Endothelial cell of umbilical vein (primary cell): ENCODE measurements at regions not wholly inside any gene's neighbourhood (a gene's known extent, or its start where the extent isn't known, plus 50 kb on each side); places are given as distances from the start of the nearest gene placed in this dataset.

Experiments used
- BruUV-seq: library from RNA; stranded (reverse); fragments of 400-500 nt; replicated peaks from 2 replicates; lab custom pipeline; 2021; lab: Mats Ljungman, UMichigan
- CTCF ChIA-PET: fragments of 300-600, 350-600 bp; sonication (Branson Sonifier 250); formaldehyde crosslinking; loops from one replicate; lab custom pipeline; 2021; ENCODE audit warnings: antibody characterized with exemption, inconsistent platforms; lab: Charles Lee
- POLR2A ChIA-PET: fragments of 300-600, 350-600 bp; sonication (Branson Sonifier 250); formaldehyde crosslinking; loops from one replicate; lab custom pipeline; 2021; ENCODE audit warnings: antibody characterized with exemption, inconsistent platforms; lab: Charles Lee
- DNase-seq: peaks from one replicate; pipeline ENCODE4 v3.0.0-alpha.2; 2011; ENCODE audit warnings: low read depth, low spot score
- FAIRE-seq: peaks from 2 replicates; lab custom pipeline; 2011; peaks lifted over from hg19 to GRCh38; lab: Jason Lieb, UNC
- H2AFZ ChIP-seq: 2 replicates; pipeline ENCODE4 v1.6.0; 2012; ENCODE audit warnings: low read depth, low read length, control low read depth, inconsistent platforms
- H3K27ac ChIP-seq: 2 replicates; pipeline ENCODE4 v1.5.1; 2011; ENCODE audit warnings: low read depth, mild to moderate bottlenecking, control low read depth, low read length, moderate library complexity; ENCODE audit not compliant: insufficient read depth
- H3K27me3 ChIP-seq, 2 experiments: 2 replicates each; pipeline versions ENCODE4 v1.6.0 to v1.6.1; 2011; ENCODE audit warnings: low read length in 2 of 2, mixed read lengths in 1 of 2; ENCODE audit not compliant: control insufficient read depth in 2 of 2, insufficient read depth in 2 of 2
- H3K36me3 ChIP-seq, 2 experiments: 2 replicates in 1 of 2; 3 replicates in 1 of 2; pipeline ENCODE4 v1.5.1; 2011; ENCODE audit warnings: low read length in 2 of 2, mild to moderate bottlenecking in 1 of 2, moderate library complexity in 1 of 2; ENCODE audit not compliant: control insufficient read depth in 2 of 2, insufficient read depth in 2 of 2; ENCODE audit errors: extremely low read depth in 1 of 2
- H3K4me1 ChIP-seq: 3 replicates; pipeline ENCODE4 v1.5.1; 2011; ENCODE audit warnings: mild to moderate bottlenecking, low read length; ENCODE audit not compliant: control insufficient read depth, insufficient read depth; ENCODE audit errors: extremely low read depth
- H3K4me2 ChIP-seq: 2 replicates; pipeline ENCODE4 v1.6.1; 2011; ENCODE audit warnings: low read length, control low read depth, mixed read lengths; ENCODE audit not compliant: insufficient read depth
- H3K4me3 ChIP-seq, 3 experiments: fragments of 200-600 bp in 1 of 3; sonication (generic), shearing (Covaris generic) in 1 of 3; replicated peaks in 1 of 3; 2 replicates each; pipeline ENCODE4 v1.5.1; 2011 to 2016; ENCODE audit warnings: control low read depth in 3 of 3, low read length in 3 of 3, mild to moderate bottlenecking in 2 of 3, inconsistent platforms in 1 of 3, low read depth in 1 of 3, moderate library complexity in 1 of 3; ENCODE audit not compliant: insufficient read depth in 1 of 3
- H3K79me2 ChIP-seq: 2 replicates; pipeline ENCODE4 v1.6.0; 2012; ENCODE audit warnings: low read length, inconsistent platforms; ENCODE audit not compliant: control insufficient read depth, insufficient read depth
- H3K9ac ChIP-seq: replicated peaks from 2 replicates; pipeline ENCODE3; 2011; ENCODE audit warnings: low read length, control low read depth; ENCODE audit not compliant: insufficient read depth; ENCODE audit errors: extremely low read depth
- H3K9me1 ChIP-seq: replicated peaks from 3 replicates; pipeline ENCODE4 v1.6.0; 2011; ENCODE audit warnings: mild to moderate bottlenecking, low read length; ENCODE audit not compliant: control insufficient read depth, insufficient read depth; ENCODE audit errors: extremely low read depth
- H3K9me3 ChIP-seq: replicated peaks from 2 replicates; pipeline ENCODE4 v1.5.1; 2012; ENCODE audit warnings: low read length, inconsistent platforms; ENCODE audit not compliant: control insufficient read depth, insufficient read depth
- H4K20me1 ChIP-seq: replicated peaks from 2 replicates; pipeline ENCODE3; 2011; ENCODE audit warnings: mild to moderate bottlenecking, low read length; ENCODE audit not compliant: control insufficient read depth, insufficient read depth; ENCODE audit errors: extremely low read depth
- CTCF ChIP-seq, 2 donors: IDR thresholded peaks; 1 replicate in 1 of 2; 2 replicates in 1 of 2; pipeline ENCODE4 v1.5.1; 2011; ENCODE audit warnings: low read length in 2 of 2, mild to moderate bottlenecking in 2 of 2, moderate library complexity in 2 of 2, control low read depth in 1 of 2, inconsistent platforms in 1 of 2, low read depth in 1 of 2; ENCODE audit not compliant: insufficient read depth in 1 of 2; ENCODE audit errors: extremely low read depth in 1 of 2
- EZH2 ChIP-seq: IDR thresholded peaks from 2 replicates; pipeline ENCODE4 v1.6.1; 2012; ENCODE audit warnings: borderline replicate concordance, low read depth, mild to moderate bottlenecking, moderate library complexity, low read length, inconsistent platforms; ENCODE audit not compliant: severe bottlenecking
- FOS ChIP-seq: IDR thresholded peaks from 2 replicates; pipeline ENCODE4 v1.6.1; 2011; ENCODE audit warnings: mild to moderate bottlenecking, low read length, moderate library complexity, borderline replicate concordance; ENCODE audit not compliant: insufficient read depth
- GATA2 ChIP-seq: IDR thresholded peaks from 2 replicates; pipeline ENCODE4 v1.7.0; 2011; ENCODE audit warnings: low read depth, mild to moderate bottlenecking, moderate library complexity, mixed read lengths, low read length; ENCODE audit not compliant: insufficient read length, insufficient read depth
- JUN ChIP-seq: IDR thresholded peaks from 2 replicates; pipeline ENCODE4 v1.6.1; 2011; ENCODE audit warnings: borderline replicate concordance, low read depth; ENCODE audit not compliant: insufficient read length, insufficient read depth
- MAX ChIP-seq: IDR thresholded peaks from 2 replicates; pipeline ENCODE4 v1.6.1; 2011; ENCODE audit not compliant: insufficient read depth, insufficient read length
- MYC ChIP-seq: IDR thresholded peaks from one replicate; pipeline ENCODE4 v1.6.1; 2011; ENCODE audit warnings: mild to moderate bottlenecking, low read depth, low read length
- POLR2A ChIP-seq: IDR thresholded peaks from 2 replicates; pipeline ENCODE4 v1.6.1; 2012; ENCODE audit warnings: low read depth, mild to moderate bottlenecking, control low read depth, low read length
- POLR2AphosphoS5 ChIP-seq: IDR thresholded peaks from 2 replicates; pipeline ENCODE4 v1.6.1; 2012; ENCODE audit warnings: low read depth, mild to moderate bottlenecking, control low read depth, low read length, moderate library complexity; ENCODE audit not compliant: insufficient read depth
- dilution Hi-C: fragments of 300-500 bp; cut with MboI; formaldehyde crosslinking; loops from one replicate; pipeline ENCODE4 v1.15.0; 2019; ENCODE audit warnings: low sequenced_read_pairs; ENCODE audit not compliant: extremely low pct_ligation_motif_present
- intact Hi-C: fragments of 100-400 bp; cut with micrococcal nuclease; formaldehyde crosslinking; loops from one replicate; pipeline ENCODE4 v1.10.0; 2022

DNA sequence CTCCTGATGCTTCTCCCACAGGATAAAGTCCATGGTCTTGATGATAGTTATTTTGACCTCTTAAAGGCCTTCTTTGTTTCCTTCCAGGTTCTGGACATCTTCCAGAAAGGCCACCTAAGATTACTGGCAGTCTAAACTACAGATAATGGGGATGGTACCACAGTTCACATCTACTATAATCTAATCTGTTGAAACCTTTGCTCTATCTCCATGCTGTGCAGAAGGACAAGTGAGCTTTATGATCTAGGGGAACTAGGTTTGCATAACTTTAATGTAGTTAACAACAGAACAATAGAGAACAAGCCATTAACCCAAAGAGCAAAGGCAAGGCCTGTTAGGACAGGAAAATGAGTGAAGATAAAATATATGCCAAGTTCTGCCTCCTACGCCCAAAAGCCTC is 103.9 kb upstream of the KLHL13 start:
- Histone ChIP-seq H3K4me1 (peaks cover 30% of the 10 kb centered on the region), H3K9me1 (no peaks in the 10 kb centered on the region), H3K9ac (no peak overlapping the region), H4K20me1 (no peaks in the 10 kb centered on the region), H3K9me3 (no peaks in the 10 kb centered on the region), H3K36me3 (no peaks in the 10 kb centered on the region), H3K79me2 (no peaks in the 10 kb centered on the region), H2AFZ (no peak overlapping the region), H3K4me2 (no peak overlapping the region), H3K27me3 (no peaks in the 10 kb centered on the region), H3K4me3 (no peak overlapping the region), H3K27ac (no peak overlapping the region)
- no peak for TF ChIP-seq FOS
- TF ChIP-seq MAX: no peak
- TF ChIP-seq MYC: no peak
- TF ChIP-seq CTCF (IDR thresholded peaks at IDR 0.05; ENCODE audit: extremely low read depth in 1 of 2, insufficient read depth in 1 of 2, low read depth in 1 of 2, low read length in 2 of 2): no peak
- TF ChIP-seq JUN: no peak
- no peak for TF ChIP-seq EZH2
- TF ChIP-seq POLR2A: no peak
- no peak for TF ChIP-seq GATA2
- TF ChIP-seq POLR2AphosphoS5: no peak
- ChIA-PET CTCF (no interaction called here), POLR2A (no interaction called here)
- dilution Hi-C loops: no loop called here
- no peak for DNase-seq
- no peak for FAIRE-seq
- no TSS peak for BruUV-seq
- intact Hi-C loops: loop anchor here (10.0 kb wide), 1 partner anchor 316 kb away; no protein-coding TSS in a partner anchor
